ENCODE measurements at regions not wholly inside any gene's neighbourhood (a gene's known extent, or its start where the extent isn't known, plus 50 kb on each side); places are given as distances from the start of the nearest gene placed in this dataset.

DNA sequence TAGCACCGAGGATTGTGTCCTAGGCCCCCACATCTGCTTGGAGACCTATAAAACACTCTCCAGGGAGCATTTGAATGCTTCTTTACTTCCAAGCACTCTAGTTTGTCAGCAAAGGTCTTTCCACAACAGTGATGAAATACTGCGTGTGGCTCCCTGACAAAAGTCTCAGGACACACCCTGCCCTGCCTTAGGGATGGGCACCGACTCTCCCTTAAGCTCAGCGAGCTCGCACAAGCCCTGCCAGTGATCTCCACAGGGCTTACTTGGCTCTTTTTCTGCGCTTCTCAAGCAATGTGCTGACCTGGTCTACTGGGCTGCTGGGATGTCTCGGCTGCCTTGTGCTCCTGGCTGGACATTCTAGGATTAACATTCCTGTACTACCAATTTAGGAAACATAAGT is 84.3 kb upstream of the MPP7 start:
- TF ChIP-seq, protein P1, sequence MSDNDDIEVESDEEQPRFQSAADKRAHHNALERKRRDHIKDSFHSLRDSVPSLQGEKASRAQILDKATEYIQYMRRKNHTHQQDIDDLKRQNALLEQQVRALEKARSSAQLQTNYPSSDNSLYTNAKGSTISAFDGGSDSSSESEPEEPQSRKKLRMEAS (IDR thresholded peaks at IDR 0.05): no peak
- TF ChIP-seq ASH2L (IDR thresholded peaks at IDR 0.05; ENCODE audit: low read length) (no peak), CHD2 (IDR thresholded peaks at IDR 0.05; ENCODE audit: low read length) (no peak), JUND (IDR thresholded peaks at IDR 0.05; ENCODE audit: low read length) (no peak), HDAC6 (IDR thresholded peaks at IDR 0.05; ENCODE audit: low read depth, low read length) (no peak), SIX5 (IDR thresholded peaks at IDR 0.05; ENCODE audit: low read depth, low read length) (no peak), EZH2 (IDR thresholded peaks at IDR 0.05; ENCODE audit: low read depth, low read length, severe bottlenecking) (no peak), POLR2AphosphoS5 (IDR thresholded peaks at IDR 0.05; ENCODE audit: low read depth, low read length) (no peak), YY1 (IDR thresholded peaks at IDR 0.05; ENCODE audit: low read depth, low read length) (no peak), CEBPB (IDR thresholded peaks at IDR 0.05; ENCODE audit: low read depth, low read length) (no peak), ZNF274 (IDR thresholded peaks at IDR 0.05; ENCODE audit: borderline replicate concordance, extremely low read depth, low read length) (no peak)
- TF ChIP-seq, protein P2, sequence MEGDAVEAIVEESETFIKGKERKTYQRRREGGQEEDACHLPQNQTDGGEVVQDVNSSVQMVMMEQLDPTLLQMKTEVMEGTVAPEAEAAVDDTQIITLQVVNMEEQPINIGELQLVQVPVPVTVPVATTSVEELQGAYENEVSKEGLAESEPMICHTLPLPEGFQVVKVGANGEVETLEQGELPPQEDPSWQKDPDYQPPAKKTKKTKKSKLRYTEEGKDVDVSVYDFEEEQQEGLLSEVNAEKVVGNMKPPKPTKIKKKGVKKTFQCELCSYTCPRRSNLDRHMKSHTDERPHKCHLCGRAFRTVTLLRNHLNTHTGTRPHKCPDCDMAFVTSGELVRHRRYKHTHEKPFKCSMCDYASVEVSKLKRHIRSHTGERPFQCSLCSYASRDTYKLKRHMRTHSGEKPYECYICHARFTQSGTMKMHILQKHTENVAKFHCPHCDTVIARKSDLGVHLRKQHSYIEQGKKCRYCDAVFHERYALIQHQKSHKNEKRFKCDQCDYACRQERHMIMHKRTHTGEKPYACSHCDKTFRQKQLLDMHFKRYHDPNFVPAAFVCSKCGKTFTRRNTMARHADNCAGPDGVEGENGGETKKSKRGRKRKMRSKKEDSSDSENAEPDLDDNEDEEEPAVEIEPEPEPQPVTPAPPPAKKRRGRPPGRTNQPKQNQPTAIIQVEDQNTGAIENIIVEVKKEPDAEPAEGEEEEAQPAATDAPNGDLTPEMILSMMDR (IDR thresholded peaks at IDR 0.05; ENCODE audit: control extremely low read depth in 1 of 3, insufficient read depth in 1 of 3, low read depth in 1 of 3, low read length in 3 of 3): no peak
- TF ChIP-seq, protein P3, sequence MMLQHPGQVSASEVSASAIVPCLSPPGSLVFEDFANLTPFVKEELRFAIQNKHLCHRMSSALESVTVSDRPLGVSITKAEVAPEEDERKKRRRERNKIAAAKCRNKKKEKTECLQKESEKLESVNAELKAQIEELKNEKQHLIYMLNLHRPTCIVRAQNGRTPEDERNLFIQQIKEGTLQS (IDR thresholded peaks at IDR 0.05; ENCODE audit: insufficient read depth, low read depth, low read length): no peak

All from H1 (cell line).